GM21515 (cell line): ENCODE measurements at regions not wholly inside any gene's neighbourhood (a gene's known extent, or its start where the extent isn't known, plus 50 kb on each side); places are given as distances from the start of the nearest gene placed in this dataset.
"Not testable (repeated sequence)": the region's sequence is repeated elsewhere in the genome, so short reads cannot be mapped to it uniquely, and the experiment has no call there.

Source experiments
- ATAC-seq: cut with Tn5 transposase; IDR thresholded peaks from one replicate; pipeline ENCODE4 v1.9.1; 2021; ENCODE audit not compliant: unreplicated experiment

GRCh38 chr16:27600381-27600780 lies 50.4 kb downstream of the KATNIP start:
- ATAC-seq, result no peak

GRCh38 chr16:27602103-27602502 lies 52.2 kb downstream of the KATNIP start:
- ATAC-seq, result no peak

DNA sequence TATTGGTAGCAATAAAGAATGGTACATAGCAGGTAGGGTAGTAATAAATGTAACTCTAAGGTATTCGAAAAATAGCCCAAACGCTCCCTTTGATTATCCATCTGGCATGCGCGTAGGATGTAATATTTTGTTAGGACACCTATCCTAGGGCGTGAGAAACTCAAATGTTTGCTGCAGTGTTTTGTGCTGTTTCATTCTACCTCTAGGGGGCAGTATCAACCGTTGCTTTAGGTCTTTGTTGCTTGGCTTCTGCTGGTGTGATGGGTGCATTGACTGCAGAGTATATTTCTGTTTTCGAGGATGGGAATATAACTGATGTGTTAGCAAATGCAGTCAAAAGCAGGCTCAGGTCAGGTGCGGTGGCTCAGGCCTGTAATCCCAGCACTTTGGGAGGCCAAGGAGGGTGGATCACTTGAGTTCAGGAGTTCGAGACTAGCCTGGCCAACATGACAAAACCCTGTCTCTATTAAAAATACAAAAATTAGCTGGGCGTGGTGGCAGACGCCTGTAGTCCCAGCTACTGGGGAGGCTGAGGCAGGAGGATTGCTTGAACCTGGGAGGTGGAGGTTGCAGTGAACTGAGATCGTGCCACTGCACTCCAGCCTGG lies 55.7 kb downstream of the KATNIP start:
- not testable (repeated sequence) for ATAC-seq

DNA sequence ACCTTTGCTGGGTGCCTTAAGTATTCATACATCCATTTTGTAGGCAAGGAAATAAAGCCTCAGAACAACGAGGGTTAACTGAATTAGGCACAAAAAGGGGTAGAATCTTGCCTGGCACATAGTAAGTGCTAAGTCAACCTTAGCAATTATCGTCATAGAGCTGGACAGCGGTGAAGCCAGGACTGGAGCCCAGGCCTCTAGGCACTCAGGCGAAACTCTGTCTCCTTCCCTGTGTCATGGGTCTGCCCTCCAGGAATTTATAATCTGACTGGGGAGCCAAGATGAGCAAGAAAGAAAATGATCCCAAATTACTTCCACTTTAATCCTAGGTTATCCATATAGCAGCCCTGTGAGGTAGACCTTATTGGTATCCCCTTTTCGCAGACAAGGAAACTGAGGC lies 61.4 kb downstream of the KATNIP start:
- ATAC-seq, result no peak

GRCh38 chr16:27613238-27613791 lies 63.4 kb downstream of the KATNIP start:
- ATAC-seq, result no peak

GRCh38 chr16:27617665-27618064 lies 67.7 kb downstream of the KATNIP start:
- ATAC-seq, result no peak

DNA sequence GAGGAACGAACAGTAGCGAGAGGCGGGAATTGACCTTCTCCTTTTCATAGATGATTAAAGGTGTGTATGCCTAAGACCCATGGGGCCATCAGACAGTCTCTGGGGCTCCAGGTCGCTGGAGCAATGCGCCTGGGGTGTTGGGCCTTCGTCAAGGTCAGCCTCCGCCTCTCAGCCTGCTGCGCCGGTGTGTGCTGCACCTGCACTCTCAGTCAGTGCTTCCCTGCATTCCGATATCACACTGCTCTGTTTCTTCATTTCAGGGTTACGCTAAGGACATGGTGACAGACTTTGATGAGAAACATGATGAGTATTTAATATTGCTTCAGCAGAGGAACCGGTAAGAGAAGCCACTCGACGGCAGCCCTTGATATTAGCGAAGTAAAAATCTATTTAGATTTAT lies 68.2 kb downstream of the KATNIP start:
- ATAC-seq, result no peak

- ATAC-seq, result no peak
Measured at GRCh38 chr16:27618606-27619327, 68.8 kb downstream of the KATNIP start.

- ATAC-seq, result no peak
Measured at GRCh38 chr16:27620541-27620940, 70.6 kb downstream of the KATNIP start.

- no peak for ATAC-seq
Measured at GRCh38 chr16:27624154-27625049, 74.5 kb downstream of the KATNIP start.

DNA sequence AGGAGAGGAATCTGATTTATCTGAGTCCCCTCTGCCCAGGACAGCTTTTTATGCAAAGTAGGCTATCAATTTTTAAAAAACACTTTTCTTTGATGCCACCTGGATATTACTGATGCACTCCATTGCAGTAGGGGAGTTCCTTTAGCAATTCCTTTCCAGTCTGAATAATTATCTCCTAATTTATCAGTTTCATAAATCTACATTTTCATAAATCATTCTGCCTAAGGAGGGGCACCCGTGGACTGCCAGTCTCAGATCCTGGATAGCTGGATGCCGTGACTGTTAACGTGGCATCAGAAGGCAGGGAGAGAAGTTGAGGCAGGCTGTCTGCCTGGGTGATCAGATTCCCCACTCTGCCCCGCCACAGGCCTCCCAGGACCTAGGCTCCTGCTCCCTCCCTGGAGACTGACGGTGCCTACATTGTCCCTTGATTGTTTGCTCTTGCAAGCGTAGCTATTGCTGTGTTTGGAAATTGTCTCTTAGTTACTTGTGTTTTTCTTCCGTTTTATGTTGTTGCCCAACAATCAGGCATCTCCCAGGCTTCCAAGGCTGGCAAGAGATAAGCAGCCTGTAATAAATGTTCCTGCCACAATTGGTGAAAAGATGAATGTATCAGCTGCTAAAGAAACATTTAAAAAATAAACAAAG lies 75.2 kb downstream of the KATNIP start:
- ATAC-seq, result no peak

GRCh38 chr16:27627136-27627535 lies 77.2 kb downstream of the KATNIP start:
- no peak for ATAC-seq

- no peak for ATAC-seq
Measured at GRCh38 chr16:27628241-27628942, 78.4 kb downstream of the KATNIP start.

DNA sequence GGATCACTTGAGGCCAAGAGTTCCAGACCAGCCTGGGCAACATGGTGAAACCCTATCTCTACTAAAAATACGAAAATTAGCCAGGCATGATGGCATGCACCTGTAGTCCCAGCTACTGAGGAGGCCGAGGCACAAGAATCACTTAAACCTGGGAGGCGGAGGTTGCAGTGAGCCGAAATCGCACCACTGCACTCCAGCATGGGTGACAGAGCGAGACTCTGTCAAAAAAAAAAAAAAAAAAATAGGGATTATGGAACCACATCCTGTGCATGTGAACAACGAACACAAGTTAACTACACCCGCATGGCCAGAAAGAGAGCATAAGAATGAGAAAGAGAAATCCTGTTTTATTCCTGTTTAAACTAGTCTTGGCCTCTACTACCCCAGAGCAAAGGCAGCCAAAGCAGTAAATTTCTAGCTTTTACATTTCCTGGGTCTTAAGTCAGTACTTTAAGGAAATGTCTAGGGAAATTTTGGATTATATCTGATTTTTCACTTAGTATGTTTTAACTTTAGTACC lies 79.1 kb downstream of the KATNIP start:
- ATAC-seq, result not testable (repeated sequence)

DNA sequence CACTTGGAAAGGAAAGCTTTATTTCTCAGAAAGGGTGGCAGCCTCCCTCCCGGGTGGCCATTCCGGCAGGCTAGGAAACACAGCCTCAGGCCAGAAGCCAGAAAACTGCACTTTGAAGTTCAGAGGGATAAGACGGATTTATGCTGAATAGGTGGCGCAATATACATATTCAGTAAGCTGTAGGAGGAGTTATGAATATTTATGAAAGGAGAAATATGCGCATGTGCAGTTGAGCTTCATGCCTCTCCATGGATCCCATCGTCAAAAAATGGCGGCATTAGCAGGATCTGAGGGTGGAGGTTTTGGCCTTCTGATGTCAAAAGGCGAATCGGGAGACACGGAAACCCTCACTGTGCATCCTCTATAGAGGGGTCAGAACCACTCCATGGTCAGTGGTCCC lies 82.3 kb downstream of the KATNIP start:
- ATAC-seq, result no peak

- ATAC-seq, result no peak
Measured at GRCh38 chr16:27633221-27633620, 83.3 kb downstream of the KATNIP start.

DNA sequence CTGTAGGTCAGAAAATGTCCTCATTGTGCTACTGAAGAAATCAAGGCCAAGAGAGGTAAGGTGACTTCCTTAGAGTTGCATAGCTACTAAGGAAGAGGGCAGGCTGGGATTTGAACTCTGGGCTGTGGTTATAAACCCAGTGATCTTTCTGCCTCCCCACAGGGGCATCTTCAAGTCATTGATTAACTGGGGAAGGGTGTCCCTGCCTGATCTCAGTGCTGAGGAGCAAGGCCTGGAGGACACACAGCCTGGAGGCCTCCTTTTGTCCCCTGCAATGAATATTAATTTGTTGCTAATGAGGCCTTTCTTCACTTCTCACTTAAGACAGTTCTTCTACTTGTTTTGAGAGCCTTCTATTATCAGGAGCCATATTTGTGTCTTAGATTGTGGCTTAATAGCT lies 83.8 kb downstream of the KATNIP start:
- no peak for ATAC-seq

- no peak for ATAC-seq
Measured at GRCh38 chr16:27634779-27635178, 84.8 kb downstream of the KATNIP start.

DNA sequence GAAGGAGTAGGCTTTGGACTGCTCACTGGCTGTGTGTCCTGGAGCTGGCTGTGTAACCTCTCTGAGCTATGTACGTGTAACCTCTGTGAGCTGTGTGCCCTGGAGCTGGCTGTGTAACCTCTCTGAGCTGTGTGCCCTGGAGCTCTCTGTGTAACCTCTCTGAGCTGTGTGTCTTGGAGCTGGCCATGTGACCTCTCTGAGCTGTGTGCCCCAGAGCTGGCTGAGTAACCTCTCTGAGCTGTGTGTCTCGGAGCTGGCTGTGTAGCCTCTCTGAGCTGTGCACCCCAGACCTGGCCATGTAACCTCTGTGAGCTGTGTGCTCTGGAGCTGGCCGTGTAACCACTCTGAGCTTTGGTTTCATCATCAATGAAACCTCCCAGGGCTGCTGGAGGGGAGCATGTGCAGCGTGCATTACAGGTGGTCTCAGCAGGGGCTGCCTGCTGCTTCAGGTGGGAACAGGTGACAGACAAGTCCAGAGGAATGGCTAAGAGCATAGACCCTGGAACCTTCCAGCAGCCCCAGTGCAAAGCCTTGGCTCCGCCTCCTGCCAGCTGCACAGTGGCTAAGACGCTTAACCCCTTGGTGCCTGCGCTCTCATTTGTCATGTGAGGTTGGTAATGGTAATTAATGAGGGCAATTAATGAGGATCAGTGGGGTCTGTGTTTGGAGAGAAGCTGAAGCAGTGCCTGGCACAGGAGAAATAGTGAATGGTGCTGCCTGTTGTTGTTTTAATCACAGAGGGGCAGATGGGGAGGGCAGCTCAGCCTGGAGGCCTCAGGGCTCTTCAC lies 86.7 kb downstream of the KATNIP start:
- ATAC-seq, result no peak
